Rectal smooth muscle tissue (tissue), 1 donor: ENCODE measurements at regions not wholly inside any gene's neighbourhood (a gene's known extent, or its start where the extent isn't known, plus 50 kb on each side); places are given as distances from the start of the nearest gene placed in this dataset.

Source experiments
- H3K27ac ChIP-seq: one replicate; pipeline ENCODE4 v1.7.0; 2013; ENCODE audit warnings: low read depth, low read length, inconsistent platforms
- H3K27me3 ChIP-seq: one replicate; pipeline ENCODE4 v1.7.0; 2013; ENCODE audit warnings: low read length; ENCODE audit not compliant: control insufficient read depth, insufficient read depth
- H3K36me3 ChIP-seq: one replicate; pipeline ENCODE4 v1.7.0; 2013; ENCODE audit warnings: low read length; ENCODE audit not compliant: control insufficient read depth, insufficient read depth
- H3K4me1 ChIP-seq: one replicate; pipeline ENCODE4 v1.7.0; 2013; ENCODE audit warnings: low read length; ENCODE audit not compliant: control insufficient read depth, insufficient read depth
- H3K4me3 ChIP-seq: one replicate; pipeline ENCODE4 v1.7.0; 2013; ENCODE audit warnings: low read length
- H3K9ac ChIP-seq: one replicate; pipeline ENCODE4 v1.7.0; 2013; ENCODE audit warnings: low read length

DNA sequence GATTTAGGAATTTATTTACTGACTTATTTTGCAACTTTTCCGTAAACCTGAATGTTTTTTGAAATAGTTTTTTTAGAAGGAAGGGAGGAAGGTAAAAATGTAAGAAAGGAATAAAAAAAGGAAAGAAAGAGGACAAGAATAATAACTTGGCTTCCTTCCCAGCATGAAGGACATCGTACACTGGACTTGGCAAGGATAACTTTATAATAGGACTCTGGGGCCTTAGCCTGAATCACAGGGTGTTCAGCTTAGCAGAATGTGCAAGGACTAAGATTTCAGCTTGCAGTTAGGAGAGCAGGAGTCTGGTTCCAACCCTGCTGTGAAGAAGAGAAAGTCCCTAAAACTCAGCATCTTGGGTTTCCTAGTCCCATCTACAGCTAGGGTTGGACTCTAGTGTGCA, 1053.3 kb downstream of the VRK1 start:
- no peak overlapping the region for H3K9ac ChIP-seq
- no peak overlapping the region for H3K27ac ChIP-seq

DNA sequence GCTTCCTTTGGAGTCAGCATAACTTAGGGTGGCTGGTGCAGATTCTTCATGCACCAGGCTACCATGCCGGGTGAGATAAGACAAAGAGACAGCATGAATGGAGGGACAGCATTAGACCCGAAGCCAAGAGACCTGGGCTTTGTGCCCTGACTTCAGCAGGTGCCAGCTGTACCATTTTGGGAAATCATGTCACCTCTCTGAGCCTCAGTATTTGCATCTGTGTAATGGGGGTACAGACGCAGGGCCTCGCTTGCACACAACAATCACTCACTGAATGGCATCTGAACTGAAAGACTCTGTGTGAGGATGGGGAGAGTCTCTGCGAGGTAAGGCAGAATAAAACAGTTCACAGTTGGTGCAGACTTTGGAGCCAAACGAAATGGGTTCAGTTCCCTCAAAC, 1053.7 kb downstream of the VRK1 start:
- Histone ChIP-seq H3K36me3 (no peaks in the 10 kb centered on the region), H3K9ac (no peak overlapping the region), H3K27ac (no peak overlapping the region), H3K4me3 (no peak overlapping the region), H3K27me3 (no peaks in the 10 kb centered on the region), H3K4me1 (no peaks in the 10 kb centered on the region)

More for the DNA sequence above, 1053.3 kb downstream of the VRK1 start:
- no peaks in the 10 kb centered on the region for H3K4me1 ChIP-seq
- H3K27me3 ChIP-seq: no peaks in the 10 kb centered on the region
- no peaks in the 10 kb centered on the region for H3K36me3 ChIP-seq
- H3K4me3 ChIP-seq: no peak overlapping the region

DNA sequence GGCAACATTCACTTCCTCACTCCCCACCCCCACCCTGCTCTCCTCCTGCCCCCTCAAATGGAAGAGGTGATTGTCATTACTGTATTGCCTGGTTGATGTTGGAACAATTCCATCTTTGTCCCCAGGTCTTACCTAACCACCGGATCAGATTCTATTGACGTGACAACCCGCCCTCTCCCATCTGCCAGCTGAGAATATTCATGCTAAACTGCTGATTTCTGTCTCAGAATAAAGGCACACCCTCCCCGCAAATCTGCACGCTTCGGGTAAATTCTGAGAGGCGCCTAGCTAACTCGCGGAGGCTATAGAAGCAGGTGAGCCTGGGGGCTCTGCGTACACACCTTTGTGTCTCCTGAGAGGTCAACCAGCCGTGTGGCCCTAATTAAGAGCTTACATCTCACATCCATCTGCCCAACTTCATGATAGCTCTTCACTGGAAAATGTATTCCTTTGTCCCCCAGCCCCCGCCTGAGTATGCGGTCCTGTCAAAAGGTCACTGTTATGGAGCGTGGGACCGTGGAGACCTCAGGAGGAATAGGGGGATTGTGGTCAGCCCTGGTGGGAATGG, 1054.3 kb downstream of the VRK1 start:
- no peaks in the 10 kb centered on the region for H3K4me1 ChIP-seq
- no peaks in the 10 kb centered on the region for H3K36me3 ChIP-seq
- no peak overlapping the region for H3K4me3 ChIP-seq
- no peak overlapping the region for H3K9ac ChIP-seq
- no peaks in the 10 kb centered on the region for H3K27me3 ChIP-seq
- H3K27ac ChIP-seq: no peak overlapping the region

GRCh38 chr14:97854918-97855317, 1057.7 kb downstream of the VRK1 start:
- no peak overlapping the region for H3K27ac ChIP-seq
- H3K27me3 ChIP-seq: no peaks in the 10 kb centered on the region
- H3K36me3 ChIP-seq: no peaks in the 10 kb centered on the region
- no peak overlapping the region for H3K4me3 ChIP-seq
- no peak overlapping the region for H3K9ac ChIP-seq
- no peaks in the 10 kb centered on the region for H3K4me1 ChIP-seq

GRCh38 chr14:97866195-97866594, 1069.0 kb downstream of the VRK1 start:
- Histone ChIP-seq H3K4me1 (no peaks in the 10 kb centered on the region), H3K9ac (no peak overlapping the region), H3K36me3 (no peaks in the 10 kb centered on the region), H3K27me3 (no peaks in the 10 kb centered on the region), H3K4me3 (no peak overlapping the region), H3K27ac (no peak overlapping the region)

- Histone ChIP-seq H3K4me3 (no peak overlapping the region), H3K27me3 (no peaks in the 10 kb centered on the region), H3K4me1 (no peaks in the 10 kb centered on the region), H3K9ac (no peak overlapping the region), H3K36me3 (no peaks in the 10 kb centered on the region), H3K27ac (no peak overlapping the region)
Measured at GRCh38 chr14:97866664-97867063, 1069.5 kb downstream of the VRK1 start.

DNA sequence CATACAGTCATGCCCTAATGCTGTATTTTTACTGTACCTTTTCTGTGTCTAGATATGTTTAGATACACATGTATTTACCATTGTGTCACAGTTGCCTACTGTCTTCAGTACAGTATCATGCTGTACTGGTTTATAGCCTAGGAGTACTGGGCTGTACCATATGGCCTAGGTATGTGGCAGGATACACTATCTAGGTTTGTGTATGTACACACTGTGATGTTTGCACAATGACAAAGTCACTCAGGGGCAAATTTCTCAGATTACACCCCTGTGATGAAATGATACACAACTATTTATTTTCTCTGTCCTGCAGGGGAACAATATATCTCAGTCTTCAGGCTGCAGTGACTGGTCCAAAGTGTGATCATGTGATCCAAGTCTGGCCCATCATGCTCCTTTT, 1076.1 kb downstream of the VRK1 start:
- Histone ChIP-seq H3K4me3 (no peak overlapping the region), H3K9ac (no peak overlapping the region), H3K27ac (no peak overlapping the region), H3K4me1 (peaks cover 3% of the 10 kb centered on the region), H3K27me3 (no peaks in the 10 kb centered on the region), H3K36me3 (no peaks in the 10 kb centered on the region)

DNA sequence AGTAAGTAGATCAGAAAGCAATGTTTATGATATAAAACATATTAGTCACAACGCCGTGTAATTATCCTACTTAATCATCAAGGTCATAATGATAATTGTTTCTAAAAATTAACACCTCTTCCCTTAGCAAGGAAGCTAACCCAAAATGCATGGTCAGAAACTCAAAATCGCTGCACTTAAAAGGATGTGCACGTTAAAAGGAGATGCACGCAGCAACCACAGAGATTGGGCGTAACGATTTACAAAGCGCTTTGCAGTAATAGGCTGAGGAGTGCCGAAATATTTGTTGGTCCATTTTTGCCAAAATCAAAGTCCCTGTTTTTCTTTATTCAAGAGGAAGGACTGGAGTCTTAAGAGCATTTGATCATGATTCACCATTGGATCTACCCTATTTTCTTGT, 1077.2 kb downstream of the VRK1 start:
- Histone ChIP-seq H3K9ac (no peak overlapping the region), H3K4me1 (peaks cover 6% of the 10 kb centered on the region), H3K27ac (no peak overlapping the region), H3K36me3 (no peaks in the 10 kb centered on the region), H3K4me3 (no peak overlapping the region), H3K27me3 (no peaks in the 10 kb centered on the region)

DNA sequence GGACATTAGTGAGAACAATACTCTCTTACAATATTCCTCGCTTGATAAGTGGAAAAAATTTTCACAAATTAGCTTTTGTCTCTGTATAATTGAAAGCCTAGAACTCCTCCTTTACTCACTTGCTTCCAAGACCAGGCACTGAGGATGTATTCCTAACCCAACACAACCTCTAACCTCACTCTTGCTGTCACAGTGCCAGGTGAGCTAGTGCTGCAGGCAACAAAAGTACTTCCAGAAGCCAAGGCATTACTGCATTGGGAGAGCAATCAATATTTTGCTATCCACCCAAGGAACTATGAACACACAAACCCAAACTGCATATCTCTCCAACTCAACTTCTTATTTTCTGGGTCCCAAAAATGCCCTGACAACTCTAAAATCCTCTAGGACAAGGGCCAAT, 1081.0 kb downstream of the VRK1 start:
- no peaks in the 10 kb centered on the region for H3K27me3 ChIP-seq
- H3K36me3 ChIP-seq: no peaks in the 10 kb centered on the region
- no peak overlapping the region for H3K9ac ChIP-seq
- no peak overlapping the region for H3K27ac ChIP-seq
- H3K4me3 ChIP-seq: peak overlapping the region; percentile 11
- H3K4me1 ChIP-seq: peaks cover 6% of the 10 kb centered on the region

- Histone ChIP-seq H3K4me3 (no peak overlapping the region), H3K36me3 (no peaks in the 10 kb centered on the region), H3K4me1 (peaks cover 6% of the 10 kb centered on the region), H3K27ac (no peak overlapping the region), H3K27me3 (no peaks in the 10 kb centered on the region), H3K9ac (no peak overlapping the region)
Measured at GRCh38 chr14:97878727-97879126, 1081.5 kb downstream of the VRK1 start.

- no peak overlapping the region for H3K27ac ChIP-seq
- no peaks in the 10 kb centered on the region for H3K27me3 ChIP-seq
- no peak overlapping the region for H3K9ac ChIP-seq
- no peak overlapping the region for H3K4me3 ChIP-seq
- H3K4me1 ChIP-seq: no peaks in the 10 kb centered on the region
- H3K36me3 ChIP-seq: no peaks in the 10 kb centered on the region
Measured at GRCh38 chr14:97887690-97888089, 1090.5 kb downstream of the VRK1 start.

DNA sequence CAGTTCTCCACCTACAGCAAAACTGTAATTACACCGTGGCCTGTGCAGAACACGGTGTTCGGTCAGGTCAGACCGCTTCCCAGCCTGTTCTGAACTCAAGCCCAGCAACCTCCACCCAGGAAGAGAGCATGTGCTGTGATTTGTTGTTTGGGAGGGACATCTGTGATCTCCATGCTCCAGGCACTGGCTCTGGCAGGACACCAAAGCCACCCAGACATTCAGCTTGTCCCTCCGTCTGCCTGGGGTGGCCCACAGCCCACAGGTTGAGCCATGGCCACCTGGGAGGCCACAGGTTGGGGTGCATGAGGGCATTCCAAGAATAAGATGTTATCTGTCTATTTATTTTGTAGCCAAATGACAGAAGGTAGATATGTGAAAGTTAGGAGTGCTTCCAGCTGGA, 1091.1 kb downstream of the VRK1 start:
- Histone ChIP-seq H3K36me3 (no peaks in the 10 kb centered on the region), H3K4me3 (no peak overlapping the region), H3K27me3 (no peaks in the 10 kb centered on the region), H3K4me1 (no peaks in the 10 kb centered on the region), H3K27ac (no peak overlapping the region), H3K9ac (no peak overlapping the region)

DNA sequence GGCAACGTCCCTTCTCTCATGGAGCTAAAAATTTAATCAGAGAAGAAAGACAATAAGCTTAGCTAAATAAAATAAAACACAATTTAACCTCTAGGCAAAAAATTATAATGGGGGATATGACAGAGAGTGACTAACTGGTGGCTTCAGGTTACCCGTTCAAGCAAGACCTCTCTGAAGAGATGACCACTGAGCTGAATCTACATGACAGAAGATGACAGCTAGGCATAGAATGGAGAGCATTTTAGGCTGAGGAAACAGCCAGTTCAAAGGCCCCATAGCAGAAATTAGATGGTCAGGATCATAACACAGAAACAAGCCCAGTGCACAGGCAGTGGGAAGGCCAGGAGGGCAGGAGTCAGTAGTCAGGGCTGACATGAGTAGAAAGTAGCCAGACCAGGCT, 1094.3 kb downstream of the VRK1 start:
- no peaks in the 10 kb centered on the region for H3K27me3 ChIP-seq
- H3K36me3 ChIP-seq: no peaks in the 10 kb centered on the region
- H3K27ac ChIP-seq: no peak overlapping the region
- H3K4me3 ChIP-seq: no peak overlapping the region
- H3K9ac ChIP-seq: no peak overlapping the region
- no peaks in the 10 kb centered on the region for H3K4me1 ChIP-seq
